HG02642 (cell line): ENCODE measurements at regions not wholly inside any gene's neighbourhood (a gene's known extent, or its start where the extent isn't known, plus 50 kb on each side); places are given as distances from the start of the nearest gene placed in this dataset.
A peak's percentile ranks its signal among the peaks of the same experiment; 100 is the strongest.

Experiments
- ATAC-seq: cut with Tn5 transposase; IDR thresholded peaks from one replicate; pipeline ENCODE4 v1.9.1; 2021; ENCODE audit warnings: mild to moderate bottlenecking; ENCODE audit not compliant: unreplicated experiment, poor library complexity

DNA sequence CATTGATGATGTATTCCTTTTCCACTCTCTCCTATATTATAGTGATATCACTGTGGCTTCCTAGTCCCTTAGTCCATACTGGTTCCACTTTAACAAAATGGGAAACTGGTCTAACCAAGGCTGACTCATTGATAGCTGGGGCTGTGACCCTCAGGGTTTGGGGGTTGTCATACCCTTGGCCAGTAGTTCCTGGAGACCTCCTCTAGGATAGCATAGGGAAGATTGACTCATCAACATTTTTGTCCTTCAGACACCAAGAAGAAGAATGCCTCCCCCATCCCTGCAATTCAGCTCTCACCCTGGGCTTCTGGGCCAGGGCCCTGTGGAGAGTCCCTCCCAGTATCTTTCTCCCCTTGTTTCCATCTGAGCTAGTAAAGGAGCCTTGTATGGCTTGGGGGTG, 68.8 kb upstream of the PRPS1 start:
- ATAC-seq = no peak

DNA sequence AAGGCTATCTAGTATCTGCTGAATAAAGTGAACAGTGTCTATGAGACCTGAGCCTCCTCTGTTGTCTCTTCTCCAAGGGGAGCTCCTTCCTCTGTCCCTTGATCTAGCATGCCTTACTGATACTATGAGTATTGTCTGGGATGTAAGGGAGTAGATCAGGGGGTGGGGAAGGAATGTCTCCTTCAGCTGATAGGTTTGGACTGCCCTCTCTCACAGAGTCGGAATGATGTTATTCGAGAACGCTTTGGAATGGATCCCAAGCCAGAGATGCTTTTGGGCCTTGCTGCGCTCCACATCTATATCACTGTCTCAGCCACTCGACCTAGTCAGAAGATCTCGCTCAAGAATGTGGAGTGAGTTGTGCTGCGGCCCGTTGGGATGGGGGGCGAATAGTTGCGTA, 68.3 kb upstream of the PRPS1 start:
- ATAC-seq = no peak

DNA sequence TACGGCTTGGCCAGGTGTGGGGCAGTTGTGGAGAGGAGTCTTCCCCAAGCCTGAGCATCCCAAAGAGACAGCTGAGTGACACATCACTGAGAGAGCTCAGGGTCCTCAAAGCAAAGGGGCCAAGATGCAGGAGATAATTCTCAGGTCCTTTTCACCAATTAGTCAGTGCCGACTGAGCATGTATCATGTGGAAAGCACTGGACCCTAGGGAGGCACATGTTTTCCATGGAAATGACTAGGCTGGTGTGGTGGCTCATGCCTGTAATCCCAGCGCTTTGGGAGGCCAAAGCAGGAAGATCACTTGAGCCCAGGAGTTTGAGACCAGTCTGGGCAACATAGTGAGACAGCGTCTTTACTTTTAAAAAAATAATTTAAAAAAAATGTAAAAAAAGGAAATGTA, 67.3 kb upstream of the PRPS1 start:
- no peak for ATAC-seq

- ATAC-seq = no peak
Observed at GRCh38 chrX:107561468-107562215, 66.7 kb upstream of the PRPS1 start.

DNA sequence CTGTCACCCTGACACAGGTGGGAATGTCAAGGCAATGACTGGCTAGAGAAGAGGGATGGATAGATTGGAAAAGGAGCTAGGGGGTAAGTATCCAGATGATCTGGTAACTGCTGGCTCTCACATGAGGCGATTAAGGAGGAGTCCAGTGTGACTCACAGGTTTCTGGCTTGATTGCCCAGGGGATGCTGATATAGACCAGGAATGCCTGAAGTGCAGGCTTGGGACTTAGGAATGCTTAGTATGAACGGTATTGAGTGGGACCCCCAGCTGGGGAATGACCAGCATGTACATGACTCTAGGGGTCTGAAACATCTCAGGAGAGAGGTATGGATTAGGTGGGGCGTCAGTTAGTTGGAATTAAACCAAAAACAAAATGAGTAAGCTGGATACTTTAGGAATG, 65.8 kb upstream of the PRPS1 start:
- no peak for ATAC-seq

DNA sequence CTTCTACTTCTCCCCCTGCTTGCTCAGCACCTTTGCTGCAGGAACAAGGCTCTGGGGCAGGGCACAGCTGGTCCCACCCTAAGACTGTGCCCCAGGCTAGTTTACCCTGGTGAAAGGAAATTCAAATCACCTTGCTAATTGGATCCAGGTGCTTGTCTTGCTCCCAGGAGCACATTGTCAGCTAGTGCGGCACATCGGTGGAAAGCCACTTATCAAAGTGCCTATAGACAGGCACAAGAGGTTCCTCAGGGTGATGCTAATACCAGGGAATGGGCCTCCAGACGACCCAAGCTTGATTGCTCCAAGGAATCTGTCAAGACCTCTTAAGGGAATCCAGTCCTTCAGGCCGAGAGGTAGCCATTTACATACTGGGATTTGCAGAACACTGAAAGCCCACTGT, 64.5 kb upstream of the PRPS1 start:
- no peak for ATAC-seq

GRCh38 chrX:107565015-107565414, 63.3 kb upstream of the PRPS1 start:
- ATAC-seq = no peak

DNA sequence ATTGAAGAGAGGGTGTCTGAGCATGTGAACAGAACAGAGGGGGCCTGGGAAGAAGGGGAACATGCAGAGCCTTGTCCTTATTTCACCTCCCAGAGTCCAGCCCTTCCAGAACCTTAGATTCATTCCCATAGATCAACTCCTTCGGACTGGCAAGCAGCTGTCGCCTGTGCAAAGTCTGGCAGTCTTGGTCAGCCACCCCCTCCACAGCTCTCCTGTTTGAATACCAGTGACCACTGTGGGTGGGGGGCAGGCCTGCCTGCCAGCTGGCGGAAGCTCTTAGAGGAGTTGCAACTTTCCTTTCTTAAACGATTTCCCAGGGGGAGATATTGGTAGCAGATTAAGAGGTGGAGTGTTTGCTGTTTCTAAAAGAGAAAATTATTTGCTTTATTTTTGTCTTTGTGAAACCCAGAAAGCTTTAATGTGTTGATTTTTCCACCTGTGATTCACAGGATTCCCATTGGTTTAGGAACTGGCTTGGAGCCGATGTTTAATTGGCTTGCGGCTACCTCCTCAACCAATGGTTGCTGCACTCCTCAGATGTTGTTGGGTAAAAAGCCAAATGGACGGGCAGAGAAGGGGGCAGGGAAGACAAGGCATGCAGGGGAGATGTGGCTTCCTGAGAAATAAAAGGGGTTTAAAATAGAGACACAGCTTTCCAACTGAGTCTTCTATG, 62.2 kb upstream of the PRPS1 start:
- no peak for ATAC-seq

- ATAC-seq = no peak
Observed at GRCh38 chrX:107566604-107567262, 61.6 kb upstream of the PRPS1 start.

GRCh38 chrX:107567370-107567769, 60.9 kb upstream of the PRPS1 start:
- no peak for ATAC-seq

- ATAC-seq = no peak
Observed at GRCh38 chrX:107571296-107571998, 56.9 kb upstream of the PRPS1 start.

DNA sequence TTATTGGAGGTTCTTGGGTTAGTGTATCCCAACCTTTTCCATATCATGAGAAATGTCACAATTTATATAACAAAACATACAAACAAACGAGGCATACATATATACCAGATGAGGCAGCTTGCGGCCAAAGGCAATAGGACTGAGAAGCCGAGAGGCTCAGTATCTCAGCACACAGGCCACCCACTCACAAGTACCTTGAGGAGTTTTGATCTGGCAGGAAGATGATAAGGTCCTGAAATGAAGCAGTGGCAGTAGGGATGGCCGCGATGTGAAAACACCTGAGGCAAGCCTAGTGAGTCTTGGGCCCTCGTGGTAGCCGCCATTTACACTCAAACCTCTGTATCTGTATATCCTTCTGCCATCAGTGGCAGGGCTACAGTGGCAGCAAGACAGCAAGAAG, 55.3 kb upstream of the PRPS1 start:
- no peak for ATAC-seq

GRCh38 chrX:107574054-107574683, 54.1 kb upstream of the PRPS1 start:
- ATAC-seq = no peak

DNA sequence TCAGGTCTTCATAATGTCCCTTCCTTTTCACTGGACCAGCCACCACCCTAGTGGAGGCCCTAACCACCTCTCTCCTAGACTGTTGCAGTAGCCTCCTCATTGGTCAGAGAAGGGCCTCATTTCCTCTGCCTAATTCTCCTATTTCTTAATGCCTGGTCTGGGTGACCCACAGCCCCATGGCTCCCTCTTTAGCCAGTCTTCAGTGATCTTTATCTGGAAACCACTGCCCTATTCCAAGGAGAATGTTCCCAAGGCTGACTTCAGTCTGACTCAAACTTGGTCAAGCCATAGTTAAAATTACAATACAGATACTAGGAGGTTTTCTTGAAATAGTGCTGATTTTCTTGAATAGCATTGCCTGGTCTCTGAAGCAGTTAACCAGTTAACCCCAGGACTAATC, 53.6 kb upstream of the PRPS1 start:
- ATAC-seq = no peak

- ATAC-seq = no peak
Observed at GRCh38 chrX:107576392-107576791, 51.9 kb upstream of the PRPS1 start.

- peak; percentile 81 for ATAC-seq
Observed at GRCh38 chrX:107576841-107577240, 51.5 kb upstream of the PRPS1 start.

GRCh38 chrX:107577933-107578332, 50.4 kb upstream of the PRPS1 start:
- ATAC-seq = no peak
